ENCODE measurements at regions not wholly inside any gene's neighbourhood (a gene's known extent, or its start where the extent isn't known, plus 50 kb on each side); places are given as distances from the start of the nearest gene placed in this dataset.

- TF ChIP-seq REST (IDR thresholded peaks at IDR 0.05; ENCODE audit: low read depth): no peak
Observed at GRCh38 chr16:89027281-89027680, 50.3 kb upstream of the CBFA2T3 start.

GRCh38 chr16:89031715-89032659 is 55.0 kb upstream of the CBFA2T3 start:
- TF ChIP-seq FOXM1 (IDR thresholded peaks at IDR 0.05; ENCODE audit: borderline replicate concordance, low read depth) (no peak), RAD21 (IDR thresholded peaks at IDR 0.05; ENCODE audit: low read depth) (no peak), EGR1 (IDR thresholded peaks at IDR 0.05) (no peak), ZBTB7A (IDR thresholded peaks at IDR 0.05; ENCODE audit: low read depth) (no peak), NFIC (IDR thresholded peaks at IDR 0.05) (no peak), EP300 (IDR thresholded peaks at IDR 0.05; ENCODE audit: borderline replicate concordance) (no peak), CREB1 (IDR thresholded peaks at IDR 0.05; ENCODE audit: low read depth) (no peak), MAX (IDR thresholded peaks at IDR 0.05) (no peak), TEAD4 (IDR thresholded peaks at IDR 0.05) (no peak), REST (IDR thresholded peaks at IDR 0.05; ENCODE audit: low read depth) (no peak), YY1 (IDR thresholded peaks at IDR 0.05; ENCODE audit: low read depth) (no peak), CEBPB (IDR thresholded peaks at IDR 0.05) (no peak), USF1 (IDR thresholded peaks at IDR 0.05) (no peak), TAF1 (IDR thresholded peaks at IDR 0.05; ENCODE audit: low read depth) (no peak), TCF12 (IDR thresholded peaks at IDR 0.05; ENCODE audit: low read depth) (no peak)

- TF ChIP-seq TCF12 (IDR thresholded peaks at IDR 0.05; ENCODE audit: low read depth) (no peak), REST (IDR thresholded peaks at IDR 0.05; ENCODE audit: low read depth) (no peak), CREB1 (IDR thresholded peaks at IDR 0.05; ENCODE audit: low read depth) (no peak), TAF1 (IDR thresholded peaks at IDR 0.05; ENCODE audit: low read depth) (no peak), RAD21 (IDR thresholded peaks at IDR 0.05; ENCODE audit: low read depth) (no peak), ZBTB7A (IDR thresholded peaks at IDR 0.05; ENCODE audit: low read depth) (no peak), CEBPB (IDR thresholded peaks at IDR 0.05) (no peak), TEAD4 (IDR thresholded peaks at IDR 0.05) (no peak), MAX (IDR thresholded peaks at IDR 0.05) (no peak)
Observed at GRCh38 chr16:89033304-89033703, 56.3 kb upstream of the CBFA2T3 start.

- TF ChIP-seq NFIC (IDR thresholded peaks at IDR 0.05) (no peak), FOXM1 (IDR thresholded peaks at IDR 0.05; ENCODE audit: borderline replicate concordance, low read depth) (no peak), CREB1 (IDR thresholded peaks at IDR 0.05; ENCODE audit: low read depth) (no peak), TCF12 (IDR thresholded peaks at IDR 0.05; ENCODE audit: low read depth) (no peak), USF1 (IDR thresholded peaks at IDR 0.05) (no peak), EGR1 (IDR thresholded peaks at IDR 0.05) (no peak), YY1 (IDR thresholded peaks at IDR 0.05; ENCODE audit: low read depth) (no peak), RAD21 (IDR thresholded peaks at IDR 0.05; ENCODE audit: low read depth) (no peak), TEAD4 (IDR thresholded peaks at IDR 0.05) (no peak), TAF1 (IDR thresholded peaks at IDR 0.05; ENCODE audit: low read depth) (no peak), EP300 (IDR thresholded peaks at IDR 0.05; ENCODE audit: borderline replicate concordance) (no peak), CEBPB (IDR thresholded peaks at IDR 0.05) (no peak), ZBTB7A (IDR thresholded peaks at IDR 0.05; ENCODE audit: low read depth) (no peak), MAX (IDR thresholded peaks at IDR 0.05) (no peak)
Observed at GRCh38 chr16:89033796-89034572, 57.0 kb upstream of the CBFA2T3 start.

All from Ishikawa (cell line).